RWPE2 (cell line): ENCODE measurements at regions not wholly inside any gene's neighbourhood (a gene's known extent, or its start where the extent isn't known, plus 50 kb on each side); places are given as distances from the start of the nearest gene placed in this dataset.
"Not testable (repeated sequence)": the region's sequence is repeated elsewhere in the genome, so short reads cannot be mapped to it uniquely, and the experiment has no call there.

Experiments
- ATAC-seq: fragments of 200-7000 bp; cut with Tn5 transposase; 3 replicates; pipeline ENCODE4 v1.9.1; 2021; ENCODE audit warnings: low read depth
- DNase-seq: peaks from one replicate; pipeline ENCODE4 v3.0.0-alpha.2; 2020; ENCODE audit warnings: low spot score
- H3K27ac ChIP-seq: fragments of 450-650 bp; 2 replicates; pipeline ENCODE4 v1.5.1; 2017; ENCODE audit warnings: mild to moderate bottlenecking; ENCODE audit not compliant: poor library complexity, severe bottlenecking
- H3K27me3 ChIP-seq: fragments of 250-450 bp; sonication (Bioruptor Pico); 2 replicates; pipeline ENCODE4 v1.5.1; 2021; ENCODE audit warnings: mild to moderate bottlenecking, moderate library complexity; ENCODE audit not compliant: insufficient read depth, poor library complexity, severe bottlenecking
- H3K36me3 ChIP-seq: fragments of 250-450 bp; sonication (Bioruptor Pico); 2 replicates; pipeline ENCODE4 v1.5.1; 2020; ENCODE audit warnings: low read depth, mild to moderate bottlenecking, moderate library complexity
- H3K4me1 ChIP-seq: fragments of 250-450 bp; sonication (Bioruptor Pico); 2 replicates; pipeline ENCODE4 v1.5.1; 2021; ENCODE audit warnings: mild to moderate bottlenecking, moderate library complexity; ENCODE audit not compliant: insufficient read depth, poor library complexity, severe bottlenecking
- H3K4me3 ChIP-seq: fragments of 250-450 bp; sonication (Bioruptor Pico); 2 replicates; pipeline ENCODE4 v1.5.1; 2021; ENCODE audit warnings: mild to moderate bottlenecking, moderate library complexity; ENCODE audit not compliant: severe bottlenecking
- H3K9me3 ChIP-seq: fragments of 250-450 bp; sonication (Bioruptor Pico); 2 replicates; pipeline ENCODE4 v1.5.1; 2021; ENCODE audit warnings: mild to moderate bottlenecking, moderate library complexity; ENCODE audit not compliant: severe bottlenecking
- TF ChIP-seq, protein P1 (sequence below): fragments of 450-650 bp; IDR thresholded peaks from one replicate; pipeline ENCODE4 v1.5.1; 2017; ENCODE audit warnings: mild to moderate bottlenecking, moderate library complexity; ENCODE audit not compliant: poor library complexity, severe bottlenecking

- H3K9me3 ChIP-seq = no peaks in the 10 kb centered on the region
- H3K4me3 ChIP-seq = no peak overlapping the region
- no peaks in the 10 kb centered on the region for H3K27me3 ChIP-seq
- no peaks in the 10 kb centered on the region for H3K36me3 ChIP-seq
- no peak overlapping the region for H3K27ac ChIP-seq
- H3K4me1 ChIP-seq = no peaks in the 10 kb centered on the region
- ATAC-seq = no peak
- TF ChIP-seq, protein P1, sequence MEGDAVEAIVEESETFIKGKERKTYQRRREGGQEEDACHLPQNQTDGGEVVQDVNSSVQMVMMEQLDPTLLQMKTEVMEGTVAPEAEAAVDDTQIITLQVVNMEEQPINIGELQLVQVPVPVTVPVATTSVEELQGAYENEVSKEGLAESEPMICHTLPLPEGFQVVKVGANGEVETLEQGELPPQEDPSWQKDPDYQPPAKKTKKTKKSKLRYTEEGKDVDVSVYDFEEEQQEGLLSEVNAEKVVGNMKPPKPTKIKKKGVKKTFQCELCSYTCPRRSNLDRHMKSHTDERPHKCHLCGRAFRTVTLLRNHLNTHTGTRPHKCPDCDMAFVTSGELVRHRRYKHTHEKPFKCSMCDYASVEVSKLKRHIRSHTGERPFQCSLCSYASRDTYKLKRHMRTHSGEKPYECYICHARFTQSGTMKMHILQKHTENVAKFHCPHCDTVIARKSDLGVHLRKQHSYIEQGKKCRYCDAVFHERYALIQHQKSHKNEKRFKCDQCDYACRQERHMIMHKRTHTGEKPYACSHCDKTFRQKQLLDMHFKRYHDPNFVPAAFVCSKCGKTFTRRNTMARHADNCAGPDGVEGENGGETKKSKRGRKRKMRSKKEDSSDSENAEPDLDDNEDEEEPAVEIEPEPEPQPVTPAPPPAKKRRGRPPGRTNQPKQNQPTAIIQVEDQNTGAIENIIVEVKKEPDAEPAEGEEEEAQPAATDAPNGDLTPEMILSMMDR = no peak
- DNase-seq = no peak
Measured at GRCh38 chr10:27364028-27364427, 123.4 kb upstream of the ACBD5 start.

- ATAC-seq (peak; percentile 83), DNase-seq (no peak)
- H3K27me3 ChIP-seq = no peaks in the 10 kb centered on the region
- no peak overlapping the region for H3K27ac ChIP-seq
- no peaks in the 10 kb centered on the region for H3K9me3 ChIP-seq
- no peaks in the 10 kb centered on the region for H3K4me1 ChIP-seq
- TF ChIP-seq, protein P1 = peak; percentile 97
- no peak overlapping the region for H3K4me3 ChIP-seq
- H3K36me3 ChIP-seq = no peaks in the 10 kb centered on the region
Measured at GRCh38 chr10:27360581-27361172, 120.1 kb upstream of the ACBD5 start.

DNA sequence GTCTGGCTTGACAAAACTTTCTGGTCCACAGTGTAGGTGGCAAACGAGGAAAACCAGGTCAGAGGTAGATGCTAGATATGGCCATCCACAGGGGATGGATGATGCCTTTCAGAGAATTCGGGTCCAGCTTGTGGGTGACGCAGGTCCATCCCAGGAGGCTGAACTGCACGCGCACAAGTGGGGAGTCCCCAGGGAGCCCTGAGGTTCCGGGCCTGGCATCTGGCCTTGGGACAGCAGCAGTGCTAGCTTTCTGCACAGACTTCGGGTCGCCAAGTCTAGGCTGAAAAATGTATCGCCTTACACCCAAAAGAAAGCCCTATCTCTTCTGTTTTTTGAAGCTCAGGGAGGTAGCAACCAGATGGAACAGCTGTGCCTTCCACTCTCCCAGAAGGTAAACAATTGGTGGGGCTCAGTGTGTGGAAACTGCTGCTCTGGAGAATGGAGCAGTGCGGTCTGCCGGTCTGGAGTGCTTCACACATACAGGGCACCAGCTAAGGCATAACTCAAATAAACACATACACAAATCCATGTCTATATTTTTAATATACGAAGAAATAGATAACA, 119.3 kb upstream of the ACBD5 start:
- TF ChIP-seq, protein P1 = no peak
- Histone ChIP-seq H3K36me3 (no peaks in the 10 kb centered on the region), H3K27me3 (no peaks in the 10 kb centered on the region), H3K4me3 (no peak overlapping the region), H3K27ac (no peak overlapping the region), H3K9me3 (no peaks in the 10 kb centered on the region), H3K4me1 (no peaks in the 10 kb centered on the region)
- DNase-seq (no peak), ATAC-seq (no peak)

- ATAC-seq (no peak), DNase-seq (no peak)
- Histone ChIP-seq H3K4me1 (no peaks in the 10 kb centered on the region), H3K9me3 (no peaks in the 10 kb centered on the region), H3K27me3 (no peaks in the 10 kb centered on the region), H3K27ac (no peak overlapping the region), H3K4me3 (no peak overlapping the region), H3K36me3 (no peaks in the 10 kb centered on the region)
- TF ChIP-seq, protein P1 = no peak
Measured at GRCh38 chr10:27356738-27357137, 116.1 kb upstream of the ACBD5 start.

DNA sequence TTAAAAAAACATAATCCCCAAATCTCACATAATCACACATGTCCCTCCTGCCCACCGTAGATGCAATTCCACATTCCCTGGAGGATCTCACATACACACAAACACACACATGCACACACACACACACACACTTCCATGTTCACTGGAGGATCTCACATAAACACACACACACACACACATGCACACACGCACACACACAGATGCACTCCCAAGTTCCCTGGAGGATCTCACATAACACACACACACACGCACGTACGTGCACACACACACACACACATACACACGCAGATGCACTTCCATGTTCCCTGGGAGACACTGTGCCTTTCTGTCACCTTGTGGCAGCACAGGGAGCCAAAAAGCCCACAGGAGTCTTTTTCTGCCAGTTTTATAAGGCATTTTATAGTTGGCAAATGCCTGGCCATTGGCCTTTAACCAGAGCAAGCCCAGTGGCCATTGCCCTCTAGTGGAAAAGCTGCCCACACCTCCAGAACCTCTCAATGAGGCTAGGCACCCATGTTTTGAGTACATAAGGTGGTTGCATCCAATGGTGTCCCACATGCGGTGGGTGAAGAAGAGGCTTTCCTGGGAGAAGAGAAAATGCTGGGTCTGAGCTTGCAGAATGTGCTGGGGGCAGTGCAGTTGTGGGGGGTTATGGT, 115.4 kb upstream of the ACBD5 start:
- ATAC-seq (0 out of 3 replicates have a peak, but pooled peaks have one; percentile 35), DNase-seq (no peak)
- Histone ChIP-seq H3K9me3 (no peaks in the 10 kb centered on the region), H3K4me1 (no peaks in the 10 kb centered on the region), H3K27ac (no peak overlapping the region), H3K4me3 (no peak overlapping the region), H3K27me3 (no peaks in the 10 kb centered on the region), H3K36me3 (no peaks in the 10 kb centered on the region)
- TF ChIP-seq, protein P1 = peak; percentile 11

DNA sequence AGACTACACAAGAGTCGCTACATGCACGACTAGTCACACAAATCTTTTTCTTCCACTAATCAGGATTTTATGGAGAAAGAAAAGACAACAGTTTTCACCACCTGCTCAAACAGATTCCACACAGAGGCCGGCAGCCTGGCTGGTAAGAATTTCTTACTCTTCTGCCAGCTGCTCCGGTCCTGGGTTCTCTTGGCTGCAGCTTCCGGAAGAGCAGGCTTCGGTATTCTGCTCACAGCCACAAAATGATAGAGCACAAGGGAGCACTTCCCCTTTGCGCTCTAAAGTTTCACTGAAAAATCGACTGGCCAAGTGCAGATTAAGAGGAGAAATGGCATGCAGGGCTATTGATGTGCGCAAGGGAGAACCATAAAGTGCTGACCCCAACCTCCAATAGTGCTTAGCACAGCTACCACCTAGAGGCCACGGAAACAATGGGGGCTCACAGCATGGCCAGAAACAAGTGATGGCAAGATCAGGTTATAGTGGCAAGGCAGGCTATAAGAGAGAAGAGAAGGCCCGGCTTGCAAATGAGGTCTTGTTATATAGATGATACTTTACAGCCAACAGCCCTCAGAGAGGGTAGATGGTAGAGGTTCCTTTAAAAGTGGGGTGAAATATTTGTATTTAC, 114.2 kb upstream of the ACBD5 start:
- not testable (repeated sequence) for H3K9me3 ChIP-seq, H3K36me3 ChIP-seq, H3K27me3 ChIP-seq, DNase-seq, H3K4me3 ChIP-seq, H3K4me1 ChIP-seq, H3K27ac ChIP-seq
- ATAC-seq = 0 out of 3 replicates have a peak, but pooled peaks have one; percentile 25
